Activated naive CD8-positive, alpha-beta T cell (primary cell): ENCODE measurements at regions not wholly inside any gene's neighbourhood (a gene's known extent, or its start where the extent isn't known, plus 50 kb on each side); places are given as distances from the start of the nearest gene placed in this dataset.

ENCODE experiments used
- H3K27ac Mint-ChIP-seq: one replicate; pipeline ENCODE4 v1.8.0; 2021; ENCODE audit warnings: mixed read lengths
- H3K27me3 Mint-ChIP-seq: one replicate; pipeline ENCODE4 v1.8.0; 2021; ENCODE audit warnings: mixed read lengths
- H3K36me3 Mint-ChIP-seq: one replicate; pipeline ENCODE4 v1.8.0; 2021; ENCODE audit warnings: mixed read lengths
- H3K4me1 Mint-ChIP-seq: one replicate; pipeline ENCODE4 v1.8.0; 2021; ENCODE audit warnings: low read depth, mixed read lengths
- H3K4me3 Mint-ChIP-seq: one replicate; pipeline ENCODE4 v1.8.0; 2021; ENCODE audit warnings: mild to moderate bottlenecking, mixed read lengths
- H3K9me3 Mint-ChIP-seq: one replicate; pipeline ENCODE4 v1.8.0; 2021; ENCODE audit warnings: low read depth, mixed read lengths

DNA sequence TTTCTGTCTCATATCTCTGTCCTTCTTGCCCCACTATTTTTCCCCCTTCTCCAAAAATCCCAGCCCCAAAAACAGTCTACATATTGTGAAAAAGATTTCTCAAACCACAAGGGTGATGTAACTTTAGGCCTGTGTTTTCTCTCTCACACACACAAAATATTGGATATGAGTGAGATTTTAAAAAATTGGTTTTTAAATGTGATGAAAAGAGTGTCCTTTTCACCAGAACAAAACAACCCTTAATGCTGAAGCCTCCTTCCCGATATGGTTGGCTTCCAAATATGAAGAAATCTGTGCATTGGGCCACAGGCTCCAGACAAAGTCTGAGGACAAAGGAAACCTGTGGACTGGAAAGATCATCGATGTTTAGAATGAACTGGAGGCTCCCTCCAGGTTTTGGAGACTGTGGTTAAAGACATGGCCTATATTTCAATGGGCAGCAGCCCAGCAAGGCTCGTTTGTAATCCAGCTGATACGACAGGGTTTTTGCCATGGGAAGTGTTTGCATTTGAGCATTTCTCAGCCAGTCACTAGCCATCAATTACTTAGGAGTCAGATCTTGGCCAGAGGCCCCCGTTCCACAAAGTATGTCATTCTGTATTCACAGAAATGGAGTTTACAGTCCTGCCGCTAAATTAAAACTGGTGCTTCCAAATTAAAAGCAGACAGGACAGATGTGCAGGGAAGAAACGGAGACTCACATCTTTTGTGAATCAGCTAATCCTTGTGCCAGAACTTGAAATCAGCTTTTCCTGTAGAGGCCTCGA lies 546.3 kb downstream of the EBF1 start:
- no peak overlapping the region for H3K27ac Mint-ChIP-seq

DNA sequence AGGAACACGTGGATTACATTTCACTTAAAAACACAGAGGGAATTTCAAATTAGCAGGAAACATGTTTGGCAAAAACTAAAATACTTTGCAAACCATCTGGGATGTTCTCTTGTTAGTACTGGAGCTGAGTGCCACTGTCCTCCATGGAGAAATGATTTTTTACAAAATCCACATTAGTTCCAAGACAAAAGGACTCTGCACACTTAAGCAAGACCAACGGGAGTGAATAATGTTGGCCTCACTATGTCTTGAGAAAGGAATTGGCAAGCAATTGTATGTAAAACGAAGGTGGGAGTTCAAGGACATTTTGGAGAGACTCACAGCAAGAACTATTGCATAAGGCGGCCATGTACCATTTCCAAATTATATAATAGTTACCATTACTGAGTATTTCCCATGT lies 547.5 kb downstream of the EBF1 start:
- peaks cover 2% of the 10 kb centered on the region for H3K36me3 Mint-ChIP-seq
- H3K9me3 Mint-ChIP-seq = peaks cover 13% of the 10 kb centered on the region

More for the DNA sequence above, 546.3 kb downstream of the EBF1 start:
- Mint-ChIP-seq H3K4me1 (no peaks in the 10 kb centered on the region), H3K36me3 (peaks cover 2% of the 10 kb centered on the region), H3K4me3 (no peak overlapping the region), H3K9me3 (peaks cover 6% of the 10 kb centered on the region), H3K27me3 (no peaks in the 10 kb centered on the region)

DNA sequence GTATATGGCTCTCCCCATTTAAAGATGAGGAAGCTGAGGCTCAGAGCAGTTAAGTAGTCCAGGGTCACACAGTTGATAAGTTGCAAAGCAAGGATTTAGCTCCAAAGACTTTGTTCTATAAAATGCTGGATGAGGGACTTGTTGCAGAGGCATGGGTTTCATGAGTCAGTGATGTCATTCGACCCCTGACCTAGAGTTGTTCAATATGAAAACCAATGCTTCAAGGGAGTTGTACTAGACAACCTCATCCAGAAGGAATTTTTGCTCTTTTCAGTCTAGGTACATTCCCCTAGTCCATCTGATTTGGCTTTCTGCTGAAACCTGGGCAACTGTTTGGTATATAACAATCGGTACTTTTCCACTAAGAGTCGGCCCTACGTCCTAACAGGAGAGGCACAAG lies 550.4 kb downstream of the EBF1 start:
- no peaks in the 10 kb centered on the region for H3K27me3 Mint-ChIP-seq
- H3K27ac Mint-ChIP-seq = no peak overlapping the region
- H3K4me1 Mint-ChIP-seq = peaks cover 8% of the 10 kb centered on the region
- H3K4me3 Mint-ChIP-seq = no peak overlapping the region
- H3K9me3 Mint-ChIP-seq = peaks cover 7% of the 10 kb centered on the region
- H3K36me3 Mint-ChIP-seq = no peaks in the 10 kb centered on the region

More for the DNA sequence above, 547.5 kb downstream of the EBF1 start:
- Mint-ChIP-seq H3K4me3 (no peak overlapping the region), H3K27ac (no peak overlapping the region), H3K27me3 (no peaks in the 10 kb centered on the region), H3K4me1 (no peaks in the 10 kb centered on the region)

DNA sequence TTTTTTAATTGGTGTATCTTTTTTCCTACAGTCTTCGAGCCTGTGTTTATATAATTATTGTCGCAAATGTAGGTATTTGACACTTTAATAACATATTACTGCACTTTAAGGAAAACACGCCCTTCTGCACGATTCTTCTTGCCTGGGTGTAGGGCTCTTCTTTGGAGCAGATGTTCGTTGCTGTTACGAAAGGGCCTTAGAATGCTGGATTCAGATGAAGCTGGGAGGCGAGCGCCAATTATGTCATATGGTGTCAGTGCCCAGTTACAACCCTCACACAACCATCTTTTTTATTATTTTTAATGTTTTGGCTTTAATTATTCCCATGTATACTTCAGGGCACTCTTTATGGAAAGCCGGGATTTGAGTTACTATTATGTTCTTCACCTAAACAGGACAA lies 553.0 kb downstream of the EBF1 start:
- no peaks in the 10 kb centered on the region for H3K36me3 Mint-ChIP-seq
- H3K9me3 Mint-ChIP-seq = peaks cover 7% of the 10 kb centered on the region
- no peak overlapping the region for H3K27ac Mint-ChIP-seq
- no peak overlapping the region for H3K4me3 Mint-ChIP-seq
- no peaks in the 10 kb centered on the region for H3K27me3 Mint-ChIP-seq
- H3K4me1 Mint-ChIP-seq = peaks cover 25% of the 10 kb centered on the region

DNA sequence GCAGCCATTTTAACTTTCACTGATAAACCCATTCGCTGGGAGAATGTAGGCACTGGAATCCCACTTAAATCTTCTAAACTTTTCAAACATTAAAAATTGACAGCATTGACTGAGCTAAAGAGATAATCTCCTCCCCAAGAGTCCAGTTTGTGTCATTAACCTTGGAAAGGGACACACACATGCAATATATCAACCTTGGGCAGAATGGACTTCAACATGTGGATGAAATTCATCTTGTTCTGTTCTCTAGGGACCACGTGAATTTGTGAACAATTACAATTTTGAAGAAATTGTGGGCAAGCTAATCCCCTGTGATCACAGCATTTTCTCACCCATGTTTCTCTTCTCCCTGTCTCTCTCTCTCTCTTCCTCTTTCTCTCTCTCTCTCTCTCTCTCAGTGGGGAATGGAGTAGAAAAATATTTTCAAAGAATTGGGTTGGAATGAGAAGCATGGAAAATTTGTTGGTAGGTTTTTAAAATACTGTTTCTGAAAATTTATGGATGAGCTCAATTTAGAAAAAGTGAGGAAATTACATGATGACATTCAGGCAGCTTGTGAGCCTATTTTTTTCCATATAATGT lies 553.7 kb downstream of the EBF1 start:
- Mint-ChIP-seq H3K27ac (no peak overlapping the region), H3K27me3 (no peaks in the 10 kb centered on the region), H3K9me3 (peaks cover 7% of the 10 kb centered on the region), H3K4me3 (no peak overlapping the region), H3K36me3 (no peaks in the 10 kb centered on the region), H3K4me1 (peaks cover 29% of the 10 kb centered on the region)

DNA sequence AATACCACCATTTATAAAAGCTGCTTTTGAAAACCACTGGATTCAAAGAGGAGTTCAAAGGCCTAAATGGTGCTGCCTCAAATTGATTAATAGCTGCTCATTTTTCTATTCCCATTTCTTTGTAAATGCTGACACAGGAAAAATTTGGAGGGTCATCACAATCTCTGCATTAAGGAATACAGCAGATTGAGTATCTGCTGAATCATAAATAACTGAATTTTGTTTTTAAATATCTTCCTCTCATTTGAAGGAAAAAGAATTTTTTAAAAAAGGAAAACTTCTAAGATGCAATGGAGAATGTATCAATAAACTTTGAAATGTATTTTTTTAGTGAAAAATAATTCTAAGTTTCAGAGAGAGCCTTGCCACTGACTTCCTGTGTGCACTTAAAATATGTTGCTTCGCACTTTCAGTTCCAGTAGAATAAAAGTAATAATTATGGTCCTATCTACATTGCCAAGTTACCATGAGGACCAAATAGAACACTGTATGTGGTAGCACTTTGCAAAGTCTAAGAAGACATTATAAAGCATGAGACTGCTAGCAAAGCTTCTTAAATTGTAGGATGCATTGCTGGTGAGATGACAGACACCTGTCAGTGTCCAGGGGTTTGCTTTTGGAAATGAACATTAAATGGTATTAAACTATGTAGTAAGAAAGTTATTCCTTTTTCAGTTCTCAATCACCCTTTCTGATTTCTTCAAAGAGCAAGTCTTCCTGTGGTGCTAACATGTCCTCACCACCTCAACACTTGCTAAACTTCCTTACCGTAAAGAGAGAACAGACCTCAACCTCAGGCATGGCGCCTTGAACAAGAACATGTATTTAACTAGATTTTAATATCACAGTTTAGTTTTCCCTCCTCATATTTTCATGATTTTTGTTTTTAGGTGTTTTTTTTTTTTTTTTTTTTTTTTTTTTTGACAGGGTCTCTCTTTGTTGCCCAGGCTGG lies 555.1 kb downstream of the EBF1 start:
- H3K4me1 Mint-ChIP-seq = peaks cover 29% of the 10 kb centered on the region
- no peaks in the 10 kb centered on the region for H3K27me3 Mint-ChIP-seq
- H3K4me3 Mint-ChIP-seq = no peak overlapping the region
- no peaks in the 10 kb centered on the region for H3K36me3 Mint-ChIP-seq
- no peak overlapping the region for H3K27ac Mint-ChIP-seq
- peaks cover 7% of the 10 kb centered on the region for H3K9me3 Mint-ChIP-seq

DNA sequence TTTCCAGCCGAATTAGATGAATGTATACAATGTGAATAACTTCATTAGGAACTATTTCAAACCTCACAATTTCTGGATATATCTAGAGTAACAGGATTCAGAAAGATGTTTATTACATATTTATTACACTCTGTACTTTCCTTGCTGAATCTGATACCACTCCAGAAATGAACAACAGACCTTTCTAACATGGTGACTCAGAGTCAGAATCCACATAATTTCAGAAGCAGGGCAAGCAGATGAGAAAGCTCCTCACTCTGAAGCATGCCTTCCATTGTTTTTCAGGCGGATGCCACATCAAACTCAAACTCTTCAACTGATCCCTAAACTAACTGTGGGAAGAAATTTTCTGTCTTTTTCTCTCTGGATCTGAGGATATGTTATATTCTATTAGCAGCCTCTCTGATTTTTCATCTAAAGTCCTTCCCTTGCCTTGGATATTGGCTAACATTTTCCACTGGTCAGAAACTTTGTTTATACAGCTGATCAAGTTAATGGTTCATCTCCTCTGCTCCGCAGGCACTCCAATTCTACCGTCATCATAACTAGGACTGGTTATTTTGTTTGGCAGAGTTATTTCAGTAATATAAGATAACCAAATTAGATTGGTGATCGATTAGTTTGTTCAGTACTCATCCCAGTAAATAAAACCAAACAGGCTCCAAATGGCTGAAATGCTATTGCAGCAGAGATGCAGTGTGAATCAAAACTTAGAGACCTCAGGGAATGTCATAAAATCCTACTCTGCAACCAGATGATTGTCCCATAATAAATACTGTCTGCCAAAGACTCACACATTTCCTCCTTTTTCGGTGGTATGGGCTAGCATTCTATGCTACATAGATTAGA lies 556.0 kb downstream of the EBF1 start:
- no peaks in the 10 kb centered on the region for H3K36me3 Mint-ChIP-seq
- H3K27me3 Mint-ChIP-seq = no peaks in the 10 kb centered on the region
- no peak overlapping the region for H3K4me3 Mint-ChIP-seq
- no peak overlapping the region for H3K27ac Mint-ChIP-seq
- H3K9me3 Mint-ChIP-seq = peaks cover 7% of the 10 kb centered on the region
- H3K4me1 Mint-ChIP-seq = peaks cover 32% of the 10 kb centered on the region

DNA sequence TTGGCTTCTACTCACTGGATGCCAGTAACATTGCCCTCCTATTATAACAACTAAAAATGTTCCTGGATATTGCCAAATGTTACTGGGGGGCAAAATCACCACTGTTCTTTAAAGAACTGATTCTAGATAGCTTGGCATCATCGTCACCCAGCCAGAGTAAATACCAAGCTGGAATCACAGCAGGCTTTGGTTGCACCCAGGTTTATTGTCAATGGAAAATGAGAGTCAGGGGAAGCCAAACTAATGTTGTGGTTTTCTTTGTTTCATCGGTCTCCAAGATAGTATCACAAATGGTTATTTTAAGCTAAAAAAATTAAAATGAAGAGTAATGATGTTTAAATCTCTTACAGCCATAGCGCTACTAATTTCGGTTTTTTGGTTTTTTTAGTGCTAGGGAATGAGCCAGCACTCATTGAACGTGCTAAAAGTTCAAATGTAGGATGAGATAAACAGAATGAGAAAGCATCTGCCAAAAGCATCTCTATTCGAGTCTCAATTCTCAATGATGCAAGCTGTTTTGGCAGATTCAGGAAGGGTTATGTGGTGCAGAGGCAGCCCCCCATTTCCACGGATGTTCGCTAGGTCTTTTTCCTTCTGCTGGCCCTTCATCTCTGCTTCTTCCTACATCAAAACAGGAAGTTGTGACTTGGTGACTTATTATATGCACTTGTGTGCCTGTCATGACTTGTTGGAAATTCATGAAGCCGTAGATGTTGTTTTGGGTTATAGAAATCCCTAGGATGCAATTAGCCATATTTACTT lies 558.0 kb downstream of the EBF1 start:
- H3K27ac Mint-ChIP-seq = peak overlapping the region; percentile 22
- peaks cover 39% of the 10 kb centered on the region for H3K4me1 Mint-ChIP-seq
- no peaks in the 10 kb centered on the region for H3K27me3 Mint-ChIP-seq
- no peaks in the 10 kb centered on the region for H3K9me3 Mint-ChIP-seq
- no peaks in the 10 kb centered on the region for H3K36me3 Mint-ChIP-seq
- peak overlapping the region; percentile 14 for H3K4me3 Mint-ChIP-seq

DNA sequence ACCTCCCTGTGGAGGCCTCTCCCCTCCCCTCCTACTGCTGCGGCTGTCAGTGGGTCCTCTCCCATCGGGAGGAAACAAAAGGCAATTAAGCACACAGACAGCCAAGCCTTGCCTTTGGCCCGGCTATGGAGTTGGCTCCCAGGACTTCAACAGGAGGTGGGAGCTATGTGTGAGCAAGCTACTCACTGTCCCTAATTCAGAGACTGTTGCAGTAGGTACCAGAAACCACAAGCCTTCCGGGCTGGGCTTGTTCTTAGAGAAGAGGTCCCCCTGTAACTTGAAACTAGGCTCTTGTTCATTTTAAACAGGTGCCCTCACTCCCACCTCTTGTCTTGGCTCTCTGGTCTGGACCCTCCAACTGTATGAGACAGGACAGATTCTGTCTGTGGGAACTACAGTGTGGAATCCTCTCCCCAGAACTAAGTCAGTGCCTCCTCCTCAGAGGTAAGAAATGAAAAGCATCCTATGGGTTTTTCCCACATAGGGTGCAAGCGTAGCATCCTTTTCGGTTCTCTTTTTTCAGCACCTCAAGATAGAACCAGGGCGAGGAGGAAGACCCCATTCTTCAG lies 561.1 kb downstream of the EBF1 start:
- Mint-ChIP-seq H3K36me3 (no peaks in the 10 kb centered on the region), H3K27ac (no peak overlapping the region), H3K9me3 (no peaks in the 10 kb centered on the region), H3K27me3 (no peaks in the 10 kb centered on the region), H3K4me3 (no peak overlapping the region), H3K4me1 (peaks cover 25% of the 10 kb centered on the region)

DNA sequence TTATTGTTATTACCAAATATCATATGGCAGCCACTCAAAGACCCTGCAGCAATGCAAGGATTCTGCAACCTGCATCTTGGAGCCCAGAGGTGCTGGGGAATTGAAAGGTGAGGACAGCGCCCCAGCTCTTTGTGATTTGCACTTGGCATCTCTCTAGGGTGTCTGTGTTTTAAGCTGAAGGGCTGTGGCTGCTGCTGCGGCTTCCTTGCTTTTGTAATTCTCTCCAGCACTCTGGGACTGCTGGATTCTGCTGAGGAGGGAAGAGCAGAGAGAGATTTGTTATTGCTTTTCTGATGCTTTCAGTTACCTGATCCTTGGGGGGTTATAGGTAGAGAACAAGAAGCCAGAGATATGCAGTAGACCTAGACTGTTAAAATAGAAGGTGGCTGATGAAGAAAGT lies 562.4 kb downstream of the EBF1 start:
- H3K4me1 Mint-ChIP-seq = peaks cover 21% of the 10 kb centered on the region
- H3K27me3 Mint-ChIP-seq = no peaks in the 10 kb centered on the region
- no peaks in the 10 kb centered on the region for H3K36me3 Mint-ChIP-seq
- no peaks in the 10 kb centered on the region for H3K9me3 Mint-ChIP-seq
- H3K27ac Mint-ChIP-seq = no peak overlapping the region
- H3K4me3 Mint-ChIP-seq = no peak overlapping the region

DNA sequence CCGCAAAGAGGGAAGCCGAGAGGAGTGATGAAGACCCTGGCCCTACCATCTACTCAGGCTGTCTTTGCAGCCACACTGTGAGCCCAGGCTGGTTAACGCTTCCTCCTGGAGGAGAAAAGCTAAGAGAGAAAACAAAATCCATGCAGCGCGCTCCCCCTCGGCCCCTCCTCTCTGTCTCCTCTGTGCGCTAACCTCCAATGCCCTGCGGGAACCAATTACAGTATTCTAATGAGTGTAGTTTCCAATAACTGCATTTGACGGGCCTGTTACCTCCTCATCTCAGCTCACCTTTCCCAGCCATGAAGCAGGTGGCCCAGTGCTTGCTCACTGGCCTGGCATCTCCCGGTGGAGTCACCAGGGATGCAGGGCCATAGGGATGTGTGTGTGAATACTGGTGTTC lies 565.5 kb downstream of the EBF1 start:
- Mint-ChIP-seq H3K4me3 (no peak overlapping the region), H3K27me3 (no peaks in the 10 kb centered on the region), H3K27ac (no peak overlapping the region), H3K4me1 (peaks cover 9% of the 10 kb centered on the region), H3K9me3 (no peaks in the 10 kb centered on the region), H3K36me3 (no peaks in the 10 kb centered on the region)

DNA sequence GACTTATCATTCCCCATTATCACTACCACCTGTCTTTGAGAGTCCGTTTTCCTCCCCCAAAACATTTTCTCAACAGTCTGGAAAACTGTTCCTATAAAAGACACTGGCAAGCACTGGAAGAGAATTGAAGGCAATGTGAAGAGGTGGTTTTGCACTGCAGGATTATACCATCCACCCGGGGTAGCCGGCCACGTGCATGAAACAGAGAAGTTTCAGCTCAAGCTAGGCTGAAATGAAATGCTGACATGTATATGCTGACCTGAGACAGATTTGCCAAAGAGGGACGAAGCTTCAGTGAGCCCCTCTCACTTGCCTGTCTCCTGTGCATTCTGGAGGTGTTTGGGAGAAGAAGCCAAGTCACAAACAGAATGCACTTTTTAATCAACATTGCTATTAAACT lies 567.0 kb downstream of the EBF1 start:
- H3K27ac Mint-ChIP-seq = no peak overlapping the region
- peaks cover 3% of the 10 kb centered on the region for H3K36me3 Mint-ChIP-seq
- no peak overlapping the region for H3K4me3 Mint-ChIP-seq
- H3K4me1 Mint-ChIP-seq = no peaks in the 10 kb centered on the region
- H3K27me3 Mint-ChIP-seq = no peaks in the 10 kb centered on the region
- H3K9me3 Mint-ChIP-seq = no peaks in the 10 kb centered on the region

DNA sequence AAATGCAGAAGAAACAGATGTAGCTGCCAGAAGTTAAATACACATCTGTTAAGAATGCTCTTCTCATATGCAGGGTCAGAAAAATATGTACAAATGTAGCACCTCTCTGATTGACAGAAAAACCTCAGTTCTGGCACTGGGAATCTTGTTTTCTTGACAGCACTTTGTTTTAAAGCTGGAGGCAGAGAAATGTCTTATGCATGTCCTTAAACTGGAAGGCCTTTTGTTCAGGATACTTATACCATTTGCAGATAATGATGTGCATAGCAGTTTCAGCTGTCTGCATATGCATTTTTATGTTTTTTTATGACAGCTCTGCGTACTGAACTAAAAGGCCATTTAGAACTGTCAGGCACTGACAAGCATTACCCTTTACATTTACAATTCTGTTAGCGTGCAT lies 567.9 kb downstream of the EBF1 start:
- Mint-ChIP-seq H3K27ac (no peak overlapping the region), H3K36me3 (peaks cover 3% of the 10 kb centered on the region), H3K4me1 (no peaks in the 10 kb centered on the region), H3K27me3 (no peaks in the 10 kb centered on the region), H3K9me3 (no peaks in the 10 kb centered on the region), H3K4me3 (no peak overlapping the region)

DNA sequence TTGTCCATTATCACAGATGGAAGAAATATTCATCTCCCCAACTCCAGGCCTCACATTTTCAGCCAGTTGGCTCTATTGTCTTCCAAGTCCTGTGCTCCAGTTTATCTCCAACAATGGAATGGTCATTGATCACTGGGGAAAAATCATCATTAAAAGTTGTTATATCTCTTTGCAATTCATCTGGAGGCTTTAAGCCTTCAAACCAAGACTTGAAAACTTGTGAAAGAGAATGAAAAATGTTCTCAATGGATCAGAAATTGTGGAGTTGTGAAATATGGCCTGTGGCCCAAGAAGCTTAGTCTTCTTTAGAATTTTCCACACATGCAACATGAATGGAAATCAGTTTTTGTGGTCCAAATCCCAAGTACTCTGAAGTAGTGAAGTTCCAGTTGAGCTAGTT lies 569.6 kb downstream of the EBF1 start:
- Mint-ChIP-seq H3K4me3 (no peak overlapping the region), H3K9me3 (no peaks in the 10 kb centered on the region), H3K27me3 (no peaks in the 10 kb centered on the region), H3K36me3 (peaks cover 3% of the 10 kb centered on the region), H3K27ac (no peak overlapping the region), H3K4me1 (no peaks in the 10 kb centered on the region)
